ENCODE measurements at regions not wholly inside any gene's neighbourhood (a gene's known extent, or its start where the extent isn't known, plus 50 kb on each side); places are given as distances from the start of the nearest gene placed in this dataset.

- TF ChIP-seq MYC (IDR thresholded peaks at IDR 0.05; ENCODE audit: low read depth, low read length): no peak
- no peak for TF ChIP-seq POLR2AphosphoS5 (IDR thresholded peaks at IDR 0.05; ENCODE audit: insufficient read depth, low read depth, low read length)
- H3K79me2 ChIP-seq (ENCODE audit: control insufficient read depth, insufficient read depth, low read length): no peaks in the 10 kb centered on the region
- FAIRE-seq (no peak), DNase-seq (ENCODE audit: low read depth, low spot score) (no peak)
- no TSS peak for BruUV-seq (replicated peaks)
- H3K4me1 ChIP-seq (ENCODE audit: control insufficient read depth, extremely low read depth, insufficient read depth, low read length): no peaks in the 10 kb centered on the region
- dilution Hi-C loops (cut with MboI; ENCODE audit: extremely low pct_ligation_motif_present, low sequenced_read_pairs): no loop called here
- H3K9me3 ChIP-seq (replicated peaks; ENCODE audit: control insufficient read depth, insufficient read depth, low read length): no peaks in the 10 kb centered on the region
- H3K4me3 ChIP-seq (replicated peaks in 1 of 3; ENCODE audit: insufficient read depth in 1 of 3, low read depth in 1 of 3, low read length in 3 of 3): no peak overlapping the region
- H3K27ac ChIP-seq (ENCODE audit: insufficient read depth, low read depth, low read length): no peak overlapping the region
- no peak overlapping the region for H3K4me2 ChIP-seq (ENCODE audit: insufficient read depth, low read length)
- CTCF ChIA-PET: no interaction called here
- intact Hi-C loops (cut with micrococcal nuclease): no loop called here
- no peak overlapping the region for H2AFZ ChIP-seq (ENCODE audit: low read depth, low read length)
- H3K27me3 ChIP-seq (ENCODE audit: control insufficient read depth in 2 of 2, insufficient read depth in 2 of 2, low read length in 2 of 2): peaks cover 10 to 17% of the 10 kb centered on the region in 2 experiments
- no peak overlapping the region for H3K9ac ChIP-seq (replicated peaks; ENCODE audit: extremely low read depth, insufficient read depth, low read length)
- POLR2A ChIA-PET: no interaction called here
- H3K36me3 ChIP-seq (ENCODE audit: control insufficient read depth in 2 of 2, extremely low read depth in 1 of 2, insufficient read depth in 2 of 2, low read length in 2 of 2): no peaks in the 10 kb centered on the region
- H4K20me1 ChIP-seq (replicated peaks; ENCODE audit: control insufficient read depth, extremely low read depth, insufficient read depth, low read length): no peaks in the 10 kb centered on the region
- H3K9me1 ChIP-seq (replicated peaks; ENCODE audit: control insufficient read depth, extremely low read depth, insufficient read depth, low read length): no peaks in the 10 kb centered on the region
Observed at GRCh38 chr12:11980115-11980514, 90.6 kb upstream of the BCL2L14 start.

DNA sequence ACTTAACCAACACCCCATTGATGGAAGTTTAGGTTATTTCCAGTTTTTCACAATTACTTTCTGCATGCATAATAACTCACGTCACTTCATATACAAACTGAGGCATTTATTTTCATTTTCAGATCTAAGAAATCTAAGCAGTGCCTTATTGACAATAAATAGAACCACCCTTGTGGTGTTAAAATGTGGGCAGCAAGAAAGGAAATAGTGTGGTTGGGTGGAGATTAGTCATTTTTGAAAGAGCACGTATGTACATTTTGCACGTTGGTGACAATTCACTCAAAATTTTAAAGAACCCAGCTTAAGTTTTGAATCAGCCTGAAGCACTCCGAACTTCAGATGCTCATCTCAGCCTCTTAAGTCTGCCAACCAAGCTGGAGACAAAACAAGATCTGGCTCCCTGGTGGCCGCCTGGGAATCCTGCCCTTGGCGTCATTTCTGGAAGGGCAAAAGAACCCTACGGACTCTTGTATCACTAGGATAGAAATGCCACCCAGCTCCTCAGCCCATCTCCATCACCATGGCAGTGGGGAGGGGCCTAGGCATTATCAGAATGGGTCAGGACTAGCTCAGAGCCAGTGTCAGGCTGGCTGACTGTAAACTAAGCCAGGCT is 89.5 kb upstream of the BCL2L14 start:
- no peak overlapping the region for H3K9ac ChIP-seq (replicated peaks; ENCODE audit: extremely low read depth, insufficient read depth, low read length)
- no peaks in the 10 kb centered on the region for H3K79me2 ChIP-seq (ENCODE audit: control insufficient read depth, insufficient read depth, low read length)
- no peaks in the 10 kb centered on the region for H3K9me3 ChIP-seq (replicated peaks; ENCODE audit: control insufficient read depth, insufficient read depth, low read length)
- DNase-seq (ENCODE audit: low read depth, low spot score) (no peak), FAIRE-seq (no peak)
- POLR2A ChIA-PET: no interaction called here
- no peaks in the 10 kb centered on the region for H3K4me1 ChIP-seq (ENCODE audit: control insufficient read depth, extremely low read depth, insufficient read depth, low read length)
- H4K20me1 ChIP-seq (replicated peaks; ENCODE audit: control insufficient read depth, extremely low read depth, insufficient read depth, low read length): no peaks in the 10 kb centered on the region
- no peak overlapping the region for H3K27ac ChIP-seq (ENCODE audit: insufficient read depth, low read depth, low read length)
- H3K27me3 ChIP-seq (ENCODE audit: control insufficient read depth in 2 of 2, insufficient read depth in 2 of 2, low read length in 2 of 2): peaks cover 10 to 18% of the 10 kb centered on the region in 2 experiments
- intact Hi-C loops (cut with micrococcal nuclease) (no loop called here), dilution Hi-C loops (cut with MboI; ENCODE audit: extremely low pct_ligation_motif_present, low sequenced_read_pairs) (no loop called here)
- TF ChIP-seq, protein P1, sequence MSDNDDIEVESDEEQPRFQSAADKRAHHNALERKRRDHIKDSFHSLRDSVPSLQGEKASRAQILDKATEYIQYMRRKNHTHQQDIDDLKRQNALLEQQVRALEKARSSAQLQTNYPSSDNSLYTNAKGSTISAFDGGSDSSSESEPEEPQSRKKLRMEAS (IDR thresholded peaks at IDR 0.05; ENCODE audit: insufficient read depth, insufficient read length): no peak
- no peak for TF ChIP-seq GATA2 (IDR thresholded peaks at IDR 0.05; ENCODE audit: insufficient read depth, insufficient read length, low read depth, low read length)
- TF ChIP-seq FOS (IDR thresholded peaks at IDR 0.05; ENCODE audit: borderline replicate concordance, insufficient read depth, low read length): no peak
- no peak for TF ChIP-seq POLR2AphosphoS5 (IDR thresholded peaks at IDR 0.05; ENCODE audit: insufficient read depth, low read depth, low read length)
- TF ChIP-seq POLR2A (IDR thresholded peaks at IDR 0.05; ENCODE audit: low read depth, low read length): no peak
- TF ChIP-seq, protein P2, sequence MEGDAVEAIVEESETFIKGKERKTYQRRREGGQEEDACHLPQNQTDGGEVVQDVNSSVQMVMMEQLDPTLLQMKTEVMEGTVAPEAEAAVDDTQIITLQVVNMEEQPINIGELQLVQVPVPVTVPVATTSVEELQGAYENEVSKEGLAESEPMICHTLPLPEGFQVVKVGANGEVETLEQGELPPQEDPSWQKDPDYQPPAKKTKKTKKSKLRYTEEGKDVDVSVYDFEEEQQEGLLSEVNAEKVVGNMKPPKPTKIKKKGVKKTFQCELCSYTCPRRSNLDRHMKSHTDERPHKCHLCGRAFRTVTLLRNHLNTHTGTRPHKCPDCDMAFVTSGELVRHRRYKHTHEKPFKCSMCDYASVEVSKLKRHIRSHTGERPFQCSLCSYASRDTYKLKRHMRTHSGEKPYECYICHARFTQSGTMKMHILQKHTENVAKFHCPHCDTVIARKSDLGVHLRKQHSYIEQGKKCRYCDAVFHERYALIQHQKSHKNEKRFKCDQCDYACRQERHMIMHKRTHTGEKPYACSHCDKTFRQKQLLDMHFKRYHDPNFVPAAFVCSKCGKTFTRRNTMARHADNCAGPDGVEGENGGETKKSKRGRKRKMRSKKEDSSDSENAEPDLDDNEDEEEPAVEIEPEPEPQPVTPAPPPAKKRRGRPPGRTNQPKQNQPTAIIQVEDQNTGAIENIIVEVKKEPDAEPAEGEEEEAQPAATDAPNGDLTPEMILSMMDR (IDR thresholded peaks at IDR 0.05; ENCODE audit: extremely low read depth in 1 of 2, insufficient read depth in 1 of 2, low read depth in 1 of 2, low read length in 2 of 2): no peak
- no peak for TF ChIP-seq MYC (IDR thresholded peaks at IDR 0.05; ENCODE audit: low read depth, low read length)
- TF ChIP-seq JUN (IDR thresholded peaks at IDR 0.05; ENCODE audit: borderline replicate concordance, insufficient read depth, insufficient read length, low read depth): no peak
- no peak for TF ChIP-seq EZH2 (IDR thresholded peaks at IDR 0.05; ENCODE audit: borderline replicate concordance, low read depth, low read length, severe bottlenecking)
- no peak overlapping the region for H2AFZ ChIP-seq (ENCODE audit: low read depth, low read length)
- H3K9me1 ChIP-seq (replicated peaks; ENCODE audit: control insufficient read depth, extremely low read depth, insufficient read depth, low read length): no peaks in the 10 kb centered on the region
- BruUV-seq (replicated peaks): no TSS peak
- H3K4me3 ChIP-seq (replicated peaks in 1 of 3; ENCODE audit: insufficient read depth in 1 of 3, low read depth in 1 of 3, low read length in 3 of 3): no peak overlapping the region
- H3K4me2 ChIP-seq (ENCODE audit: insufficient read depth, low read length): no peak overlapping the region
- no peaks in the 10 kb centered on the region for H3K36me3 ChIP-seq (ENCODE audit: control insufficient read depth in 2 of 2, extremely low read depth in 1 of 2, insufficient read depth in 2 of 2, low read length in 2 of 2)
- CTCF ChIA-PET: no interaction called here
